K562 (cell line): ENCODE measurements at regions not wholly inside any gene's neighbourhood (a gene's known extent, or its start where the extent isn't known, plus 50 kb on each side); places are given as distances from the start of the nearest gene placed in this dataset.

Experiments
- ATAC-seq: fragments of 200-7000 bp; cut with Tn5 transposase; 3 replicates; pipeline ENCODE4 v1.9.1; 2020; ENCODE audit warnings: moderate library complexity
- BruUV-seq: library from RNA; stranded (reverse); fragments of 400-500 nt; replicated peaks from 2 replicates; lab custom pipeline; 2021; lab: Mats Ljungman, UMichigan
- CTCF ChIA-PET: fragments of 300-600 bp; formaldehyde crosslinking; extraction: SDS; loops from one replicate; lab custom pipeline; 2021; ENCODE audit warnings: low intra/inter-chr PET ratio; lab: Yijun Ruan, JAX
- POLR2A ChIA-PET: fragments of 300-600, 350-650 bp; sonication (Branson Sonifier 250); formaldehyde crosslinking; extraction: SDS; loops from one replicate; lab custom pipeline; 2021; ENCODE audit warnings: antibody characterized with exemption, inconsistent platforms; lab: Yijun Ruan, JAX
- DNase-seq, 4 experiments: peaks; one replicate each; pipeline versions ENCODE4 v3.0.0 to v3.0.0-alpha.2; 2011 to 2018; ENCODE audit warnings: low spot score in 3 of 4, mixed read lengths in 3 of 4; ENCODE audit errors: extremely low read depth in 1 of 4
- FAIRE-seq: peaks from 2 replicates; lab custom pipeline; 2011; peaks lifted over from hg19 to GRCh38; lab: Jason Lieb, UNC
- H2AFZ ChIP-seq: 2 replicates; pipeline ENCODE4 v1.6.0; 2011; ENCODE audit warnings: low read depth, low read length, control low read depth, inconsistent platforms
- H3K27ac ChIP-seq: fragments of 200-600 bp; 3 replicates; pipeline ENCODE4 v1.8.0; 2011; ENCODE audit warnings: low read depth, mild to moderate bottlenecking, control low read depth, inconsistent platforms, low read length, moderate library complexity, mixed read lengths; ENCODE audit errors: extremely low read depth
- H3K27me3 ChIP-seq, 2 experiments: fragments of 300-600 bp in 1 of 2; 2 replicates in 1 of 2; 3 replicates in 1 of 2; pipeline versions ENCODE4 v1.6.0 to v1.8.0; 2011; ENCODE audit warnings: inconsistent platforms in 2 of 2, low read length in 2 of 2, mild to moderate bottlenecking in 1 of 2, mixed read lengths in 1 of 2, moderate library complexity in 1 of 2; ENCODE audit not compliant: control insufficient read depth in 2 of 2, insufficient read depth in 2 of 2
- H3K36me3 ChIP-seq: fragments of 300-600 bp; 3 replicates; pipeline ENCODE4 v1.8.0; 2011; ENCODE audit warnings: mild to moderate bottlenecking, low read length, inconsistent platforms; ENCODE audit not compliant: control insufficient read depth, insufficient read depth
- H3K4me1 ChIP-seq, 2 experiments: fragments of 200-600 bp in 1 of 2; replicated peaks in 1 of 2; 2 replicates in 1 of 2; 3 replicates in 1 of 2; pipeline versions ENCODE4 v1.5.1 to v1.8.0; 2011; ENCODE audit warnings: inconsistent platforms in 2 of 2, low read length in 2 of 2, mild to moderate bottlenecking in 1 of 2, mixed read lengths in 1 of 2, moderate library complexity in 1 of 2; ENCODE audit not compliant: control insufficient read depth in 2 of 2, insufficient read depth in 2 of 2
- H3K4me2 ChIP-seq: 2 replicates; pipeline ENCODE4 v1.6.1; 2011; ENCODE audit warnings: low read length, control low read depth, inconsistent platforms, mixed read lengths; ENCODE audit not compliant: insufficient read depth
- H3K4me3 ChIP-seq: fragments of 200-600 bp; sonication (generic), shearing (Covaris generic); 2 replicates; pipeline ENCODE4 v1.5.1; 2016; ENCODE audit warnings: control low read depth, inconsistent platforms
- H3K79me2 ChIP-seq: fragments of 200-600 bp; 3 replicates; pipeline ENCODE4 v1.8.0; 2011; ENCODE audit warnings: low read length, inconsistent platforms; ENCODE audit not compliant: control insufficient read depth, insufficient read depth
- H3K9ac ChIP-seq, 2 experiments: 2 replicates each; pipeline versions ENCODE4 v1.6.0 to v1.6.1; 2011; ENCODE audit warnings: low read depth in 2 of 2, low read length in 2 of 2, control low read depth in 1 of 2, inconsistent platforms in 1 of 2, mild to moderate bottlenecking in 1 of 2, mixed read lengths in 1 of 2; ENCODE audit not compliant: insufficient read depth in 1 of 2
- H3K9me1 ChIP-seq: one replicate; pipeline ENCODE4 v1.6.0; 2011; ENCODE audit warnings: inconsistent platforms, mild to moderate bottlenecking, low read length, moderate library complexity; ENCODE audit not compliant: control insufficient read depth, insufficient read depth
- H3K9me3 ChIP-seq: replicated peaks from 2 replicates; pipeline ENCODE4 v1.5.1; 2011; ENCODE audit warnings: low read depth, low read length, inconsistent platforms; ENCODE audit not compliant: control insufficient read depth, insufficient read depth
- H4K20me1 ChIP-seq: replicated peaks from 2 replicates; pipeline ENCODE4 v1.6.1; 2011; ENCODE audit warnings: low read length, inconsistent platforms, mixed read lengths; ENCODE audit not compliant: control insufficient read depth, insufficient read depth
- CREB5 ChIP-seq: fragments of 250-450 bp; sonication (Bioruptor Pico); IDR thresholded peaks from 2 replicates; pipeline ENCODE4 v1.5.0; 2020; ENCODE audit warnings: mild to moderate bottlenecking
- DPF2 ChIP-seq: fragments of 450-650 bp; IDR thresholded peaks from 2 replicates; pipeline ENCODE4 v1.6.1; 2016
- ETV5 ChIP-seq: sonication (generic); formaldehyde crosslinking; IDR thresholded peaks from 2 replicates; pipeline ENCODE4 v1.4.0; 2020; ENCODE audit warnings: low read depth, mild to moderate bottlenecking, missing genetic modification reagents
- FUS ChIP-seq: fragments of 200-400 bp; formaldehyde crosslinking; optimal IDR thresholded peaks from 2 replicates; pipeline ENCODE3; 2017; ENCODE audit warnings: low read depth, low read length
- GATA2 ChIP-seq: sonication (generic); formaldehyde crosslinking; IDR thresholded peaks from 2 replicates; pipeline ENCODE4 v1.4.0; 2020; ENCODE audit warnings: mild to moderate bottlenecking, missing genetic modification reagents
- KLF10 ChIP-seq: fragments of 250-450 bp; sonication (Bioruptor Pico); IDR thresholded peaks from 2 replicates; pipeline ENCODE4 v1.6.1; 2021; ENCODE audit warnings: matching md5 sums
- MXD1 ChIP-seq: fragments of 250-450 bp; sonication (Bioruptor Pico); IDR thresholded peaks from 2 replicates; pipeline ENCODE4 v1.8.0; 2021; ENCODE audit warnings: borderline replicate concordance, mild to moderate bottlenecking, moderate library complexity; ENCODE audit not compliant: poor library complexity, severe bottlenecking
- NCOA6 ChIP-seq: fragments of 450-650 bp; IDR thresholded peaks from 2 replicates; pipeline ENCODE4 v1.6.1; 2017; ENCODE audit warnings: mild to moderate bottlenecking
- RNF219 ChIP-seq: fragments of 250-450 bp; sonication (Bioruptor Pico); IDR thresholded peaks from 2 replicates; pipeline ENCODE4 v1.5.0; 2022; ENCODE audit warnings: mild to moderate bottlenecking
- SRSF7 ChIP-seq: fragments of 200-400 bp; formaldehyde crosslinking; optimal IDR thresholded peaks from 2 replicates; pipeline ENCODE3; 2017; ENCODE audit warnings: mild to moderate bottlenecking, low read depth, low read length
- TSC22D4 ChIP-seq: fragments of 450-650 bp; IDR thresholded peaks from 2 replicates; pipeline ENCODE4 v1.6.1; 2016; ENCODE audit warnings: missing genetic modification characterization, missing biosample characterization, control low read depth
- ZNF140 ChIP-seq: fragments of 250-450 bp; sonication (Bioruptor Pico); IDR thresholded peaks from 2 replicates; pipeline ENCODE4 v1.8.0; 2021; ENCODE audit warnings: moderate library complexity, mild to moderate bottlenecking, inconsistent platforms
- ZNF212 ChIP-seq: fragments of 450-650 bp; formaldehyde crosslinking; IDR thresholded peaks from 2 replicates; pipeline ENCODE4 v1.4.0; 2020; ENCODE audit warnings: mild to moderate bottlenecking
- ZNF23 ChIP-seq: fragments of 250-450 bp; sonication (Bioruptor Pico); IDR thresholded peaks from 2 replicates; pipeline ENCODE4 v1.4.0; 2020; ENCODE audit warnings: mild to moderate bottlenecking
- ZNF507 ChIP-seq: conservative IDR thresholded peaks from 2 replicates; pipeline ENCODE4 v1.6.1; 2017; ENCODE audit warnings: missing genetic modification characterization, missing compliant biosample characterization
- WGBS: fragments of 100-300 bp; shearing (Covaris generic); methylation state at CpG from one replicate; pipeline ENCODE4 v1.1.6; 2016; ENCODE audit warnings: low coverage, mixed read lengths; ENCODE audit not compliant: insufficient coverage; ENCODE audit errors: missing lambda C conversion rate; 5-methylcytosine and 5-hydroxymethylcytosine counted together
- in situ Hi-C: fragments of 300-500 bp; cut with MboI; formaldehyde crosslinking; loops from 4 replicates; pipeline ENCODE4 v1.15.0; 2018; ENCODE audit warnings: inconsistent platforms, mixed read lengths
- intact Hi-C: fragments of 100-400 bp; cut with micrococcal nuclease; formaldehyde crosslinking; loops from 2 replicates; pipeline ENCODE4 v1.14.2; 2022

- TF ChIP-seq ZNF140 (CRISPR knock-in tag) (no peak), SRSF7 (no peak), ETV5 (no peak), FUS (no peak), TSC22D4 (tag) (no peak)
- 0% methylated on average over 1 of the region's 1 CpG for WGBS
- intact Hi-C loops: no loop called here
These were observed 768.8 kb downstream of the PDCD6IP start for GRCh38 chr3:34567266-34567665.

DNA sequence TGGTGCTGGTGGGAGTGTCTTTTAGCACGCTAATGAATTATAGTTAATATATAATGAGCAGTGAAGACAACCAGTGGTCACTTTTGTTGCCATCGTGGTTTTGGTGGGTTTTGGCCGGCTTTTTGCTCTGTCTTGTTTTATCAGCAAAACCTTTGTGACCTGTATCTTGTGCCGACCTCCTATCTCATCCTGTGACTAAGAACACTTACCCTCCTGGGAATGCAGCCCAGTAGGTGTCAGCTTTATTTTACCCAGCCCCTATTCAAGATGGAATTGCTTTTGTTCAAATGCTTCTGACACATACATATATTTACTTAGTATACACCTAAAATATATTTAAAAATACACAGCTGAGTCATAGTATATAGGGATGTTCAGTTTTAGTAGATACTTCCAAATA is 770.3 kb downstream of the PDCD6IP start:
- DNase-seq: no peak
- no peak for ATAC-seq
- Histone ChIP-seq H3K4me1 (no peaks in the 10 kb centered on the region), H3K4me2 (no peak overlapping the region), H3K9me3 (no peaks in the 10 kb centered on the region), H3K9ac (no peak overlapping the region), H2AFZ (no peak overlapping the region), H3K27me3 (no peaks in the 10 kb centered on the region), H3K9me1 (no peaks in the 10 kb centered on the region), H4K20me1 (no peaks in the 10 kb centered on the region), H3K4me3 (no peak overlapping the region), H3K79me2 (no peaks in the 10 kb centered on the region), H3K27ac (no peak overlapping the region), H3K36me3 (no peaks in the 10 kb centered on the region)
- in situ Hi-C loops: no loop called here
- no TSS peak for BruUV-seq
- WGBS: 2% methylated on average over 4 of the region's 4 CpGs
- POLR2A ChIA-PET: no interaction called here
- intact Hi-C loops: no loop called here
- CTCF ChIA-PET: no interaction called here
- FAIRE-seq: no peak
- no peak for TF ChIP-seq ZNF212 (CRISPR knock-in tag)
- no peak for TF ChIP-seq ZNF507
- TF ChIP-seq MXD1: no peak
- no peak for TF ChIP-seq NCOA6
- no peak for TF ChIP-seq KLF10 (CRISPR knock-in tag)
- TF ChIP-seq ZNF23 (CRISPR knock-in tag): no peak
- TF ChIP-seq RNF219 (CRISPR knock-in tag): no peak
- TF ChIP-seq GATA2 (CRISPR knock-in tag): no peak
- TF ChIP-seq CREB5: no peak
- no peak for TF ChIP-seq DPF2

More at GRCh38 chr3:34567266-34567665, 768.8 kb downstream of the PDCD6IP start:
- H2AFZ ChIP-seq: no peak overlapping the region
- H3K4me1 ChIP-seq: no peaks in the 10 kb centered on the region
- no peak overlapping the region for H3K27ac ChIP-seq
- no peaks in the 10 kb centered on the region for H3K79me2 ChIP-seq
- in situ Hi-C loops: no loop called here
- CTCF ChIA-PET: no interaction called here
- no peaks in the 10 kb centered on the region for H4K20me1 ChIP-seq
- DNase-seq (no peak), ATAC-seq (no peak), FAIRE-seq (no peak)
- no TSS peak for BruUV-seq
- POLR2A ChIA-PET: interaction anchor here (0.6 kb wide), 1 partner anchor 601 kb away, joined by 3 read pairs; no protein-coding TSS in a partner anchor
- no peaks in the 10 kb centered on the region for H3K27me3 ChIP-seq
- H3K9me1 ChIP-seq: no peaks in the 10 kb centered on the region
- H3K4me3 ChIP-seq: no peak overlapping the region
- H3K9ac ChIP-seq: no peak overlapping the region
- no peaks in the 10 kb centered on the region for H3K36me3 ChIP-seq
- H3K4me2 ChIP-seq: no peak overlapping the region
- no peaks in the 10 kb centered on the region for H3K9me3 ChIP-seq
